GM23338 (cell line): ENCODE measurements at regions not wholly inside any gene's neighbourhood (a gene's known extent, or its start where the extent isn't known, plus 50 kb on each side); places are given as distances from the start of the nearest gene placed in this dataset.

ENCODE experiments used
- CREB1 ChIP-seq: fragments of 250-450 bp; sonication (Bioruptor Pico); IDR thresholded peaks from 2 replicates; pipeline ENCODE4 v1.5.0; 2020; ENCODE audit warnings: low read depth, mild to moderate bottlenecking, moderate library complexity
- CTCF ChIP-seq, 2 experiments: fragments of 200-600 bp in 1 of 2; sonication (generic) in 1 of 2; conservative IDR thresholded peaks; 2 replicates each; pipeline versions ENCODE4 v1.5.1 to v1.6.1; 2016 to 2017; ENCODE audit warnings: antibody characterized with exemption in 2 of 2, low read depth in 2 of 2, mild to moderate bottlenecking in 2 of 2, moderate library complexity in 1 of 2
- ETS1 ChIP-seq: IDR thresholded peaks from 2 replicates; pipeline ENCODE4 v1.6.1; 2016; ENCODE audit warnings: antibody characterized with exemption
- EZH2 ChIP-seq: fragments of 200-600 bp; sonication (generic); IDR thresholded peaks from one replicate; pipeline ENCODE4 v1.8.0; 2017; ENCODE audit warnings: antibody characterized with exemption, mild to moderate bottlenecking, low read depth; ENCODE audit not compliant: unreplicated experiment
- EZH2phosphoT487 ChIP-seq: fragments of 200-600 bp; sonication (generic); IDR thresholded peaks from one replicate; pipeline ENCODE4 v1.8.1; 2018; ENCODE audit warnings: antibody characterized with exemption; ENCODE audit not compliant: unreplicated experiment
- POLR2AphosphoS5 ChIP-seq: IDR thresholded peaks from 2 replicates; pipeline ENCODE4 v1.6.1; 2016; ENCODE audit warnings: antibody characterized with exemption, low read depth
- REST ChIP-seq: IDR thresholded peaks from one replicate; pipeline ENCODE4 v1.6.1; 2018; ENCODE audit warnings: antibody characterized with exemption; ENCODE audit not compliant: unreplicated experiment
- ZNF331 ChIP-seq: fragments of 250-450 bp; sonication (Bioruptor Pico); IDR thresholded peaks from 2 replicates; pipeline ENCODE4 v1.5.0; 2020; ENCODE audit warnings: low read depth, mild to moderate bottlenecking, moderate library complexity
- TF ChIP-seq, protein P1 (sequence below): fragments of 250-450 bp; sonication (Bioruptor Pico); IDR thresholded peaks from 2 replicates; pipeline ENCODE4 v1.5.0; 2020; ENCODE audit warnings: mild to moderate bottlenecking, moderate library complexity

DNA sequence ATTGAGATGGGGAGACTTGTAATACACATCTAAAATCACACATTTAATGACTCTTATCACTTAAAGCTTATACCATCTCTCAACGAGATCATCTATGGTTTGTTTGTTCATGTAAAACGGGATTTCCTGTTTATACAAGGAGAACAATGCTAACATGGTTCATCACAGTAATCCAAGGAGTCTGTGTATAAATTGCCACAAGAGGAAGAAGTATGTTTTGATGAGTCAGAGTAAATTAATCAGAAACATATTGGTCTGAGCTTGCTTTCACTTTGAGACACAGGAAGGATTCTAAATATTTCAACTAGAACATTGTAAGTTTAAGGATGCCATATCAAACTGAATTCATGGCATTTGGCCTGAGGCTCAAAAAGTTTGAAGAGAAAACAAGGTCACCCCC lies 594.1 kb downstream of the GLUD2 start:
- TF ChIP-seq CTCF (conservative IDR thresholded peaks at IDR 0.05; ENCODE audit: low read depth in 2 of 2) (no peak), EZH2 (no peak), REST (no peak), POLR2AphosphoS5 (no peak), EZH2phosphoT487 (no peak), ETS1 (no peak), CREB1 (no peak), ZNF331 (CRISPR knock-in tag) (no peak)
- TF ChIP-seq, protein P1, sequence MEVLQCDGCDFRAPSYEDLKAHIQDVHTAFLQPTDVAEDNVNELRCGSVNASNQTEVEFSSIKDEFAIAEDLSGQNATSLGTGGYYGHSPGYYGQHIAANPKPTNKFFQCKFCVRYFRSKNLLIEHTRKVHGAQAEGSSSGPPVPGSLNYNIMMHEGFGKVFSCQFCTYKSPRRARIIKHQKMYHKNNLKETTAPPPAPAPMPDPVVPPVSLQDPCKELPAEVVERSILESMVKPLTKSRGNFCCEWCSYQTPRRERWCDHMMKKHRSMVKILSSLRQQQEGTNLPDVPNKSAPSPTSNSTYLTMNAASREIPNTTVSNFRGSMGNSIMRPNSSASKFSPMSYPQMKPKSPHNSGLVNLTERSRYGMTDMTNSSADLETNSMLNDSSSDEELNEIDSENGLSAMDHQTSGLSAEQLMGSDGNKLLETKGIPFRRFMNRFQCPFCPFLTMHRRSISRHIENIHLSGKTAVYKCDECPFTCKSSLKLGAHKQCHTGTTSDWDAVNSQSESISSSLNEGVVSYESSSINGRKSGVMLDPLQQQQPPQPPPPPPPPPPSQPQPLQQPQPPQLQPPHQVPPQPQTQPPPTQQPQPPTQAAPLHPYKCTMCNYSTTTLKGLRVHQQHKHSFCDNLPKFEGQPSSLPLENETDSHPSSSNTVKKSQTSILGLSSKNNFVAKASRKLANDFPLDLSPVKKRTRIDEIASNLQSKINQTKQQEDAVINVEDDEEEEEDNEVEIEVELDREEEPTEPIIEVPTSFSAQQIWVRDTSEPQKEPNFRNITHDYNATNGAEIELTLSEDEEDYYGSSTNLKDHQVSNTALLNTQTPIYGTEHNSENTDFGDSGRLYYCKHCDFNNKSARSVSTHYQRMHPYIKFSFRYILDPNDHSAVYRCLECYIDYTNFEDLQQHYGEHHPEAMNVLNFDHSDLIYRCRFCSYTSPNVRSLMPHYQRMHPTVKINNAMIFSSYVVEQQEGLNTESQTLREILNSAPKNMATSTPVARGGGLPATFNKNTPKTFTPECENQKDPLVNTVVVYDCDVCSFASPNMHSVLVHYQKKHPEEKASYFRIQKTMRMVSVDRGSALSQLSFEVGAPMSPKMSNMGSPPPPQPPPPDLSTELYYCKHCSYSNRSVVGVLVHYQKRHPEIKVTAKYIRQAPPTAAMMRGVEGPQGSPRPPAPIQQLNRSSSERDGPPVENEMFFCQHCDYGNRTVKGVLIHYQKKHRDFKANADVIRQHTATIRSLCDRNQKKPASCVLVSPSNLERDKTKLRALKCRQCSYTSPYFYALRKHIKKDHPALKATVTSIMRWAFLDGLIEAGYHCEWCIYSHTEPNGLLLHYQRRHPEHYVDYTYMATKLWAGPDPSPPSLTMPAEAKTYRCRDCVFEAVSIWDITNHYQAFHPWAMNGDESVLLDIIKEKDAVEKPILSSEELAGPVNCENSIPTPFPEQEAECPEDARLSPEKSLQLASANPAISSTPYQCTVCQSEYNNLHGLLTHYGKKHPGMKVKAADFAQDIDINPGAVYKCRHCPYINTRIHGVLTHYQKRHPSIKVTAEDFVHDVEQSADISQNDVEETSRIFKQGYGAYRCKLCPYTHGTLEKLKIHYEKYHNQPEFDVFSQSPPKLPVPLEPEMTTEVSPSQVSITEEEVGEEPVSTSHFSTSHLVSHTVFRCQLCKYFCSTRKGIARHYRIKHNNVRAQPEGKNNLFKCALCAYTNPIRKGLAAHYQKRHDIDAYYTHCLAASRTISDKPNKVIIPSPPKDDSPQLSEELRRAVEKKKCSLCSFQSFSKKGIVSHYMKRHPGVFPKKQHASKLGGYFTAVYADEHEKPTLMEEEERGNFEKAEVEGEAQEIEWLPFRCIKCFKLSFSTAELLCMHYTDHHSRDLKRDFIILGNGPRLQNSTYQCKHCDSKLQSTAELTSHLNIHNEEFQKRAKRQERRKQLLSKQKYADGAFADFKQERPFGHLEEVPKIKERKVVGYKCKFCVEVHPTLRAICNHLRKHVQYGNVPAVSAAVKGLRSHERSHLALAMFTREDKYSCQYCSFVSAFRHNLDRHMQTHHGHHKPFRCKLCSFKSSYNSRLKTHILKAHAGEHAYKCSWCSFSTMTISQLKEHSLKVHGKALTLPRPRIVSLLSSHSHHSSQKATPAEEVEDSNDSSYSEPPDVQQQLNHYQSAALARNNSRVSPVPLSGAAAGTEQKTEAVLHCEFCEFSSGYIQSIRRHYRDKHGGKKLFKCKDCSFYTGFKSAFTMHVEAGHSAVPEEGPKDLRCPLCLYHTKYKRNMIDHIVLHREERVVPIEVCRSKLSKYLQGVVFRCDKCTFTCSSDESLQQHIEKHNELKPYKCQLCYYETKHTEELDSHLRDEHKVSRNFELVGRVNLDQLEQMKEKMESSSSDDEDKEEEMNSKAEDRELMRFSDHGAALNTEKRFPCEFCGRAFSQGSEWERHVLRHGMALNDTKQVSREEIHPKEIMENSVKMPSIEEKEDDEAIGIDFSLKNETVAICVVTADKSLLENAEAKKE (CRISPR knock-in tag) = no peak
